OCI-LY3 (cell line): ENCODE measurements at regions not wholly inside any gene's neighbourhood (a gene's known extent, or its start where the extent isn't known, plus 50 kb on each side); places are given as distances from the start of the nearest gene placed in this dataset.

Source experiments
- H2AFZ ChIP-seq: fragments of 200-600, 300-600 bp; shearing (Covaris generic); 2 replicates; pipeline ENCODE4 v1.6.0; 2014; ENCODE audit warnings: antibody characterized with exemption, low read depth, low read length
- H3K27ac ChIP-seq: fragments of 200-600, 300-600 bp; sonication (generic); 2 replicates; pipeline ENCODE4 v1.5.1; 2014; ENCODE audit warnings: mild to moderate bottlenecking, low read length, moderate library complexity, mixed read lengths
- H3K27me3 ChIP-seq: fragments of 200-600, 300-600 bp; sonication (generic); 2 replicates; pipeline ENCODE4 v1.6.1; 2014; ENCODE audit warnings: low read depth, low read length, mixed read lengths
- H3K36me3 ChIP-seq: fragments of 200-600, 300-600 bp; sonication (generic); replicated peaks from 2 replicates; pipeline ENCODE3; 2014; ENCODE audit warnings: low read depth, low read length, mixed read lengths
- H3K4me1 ChIP-seq: fragments of 300-600, 200-600 bp; sonication (generic); 2 replicates; pipeline ENCODE4 v1.6.1; 2014; ENCODE audit warnings: low read length, mixed read lengths
- H3K4me2 ChIP-seq: fragments of 200-600, 300-600 bp; sonication (generic); 2 replicates; pipeline ENCODE4 v1.6.1; 2014; ENCODE audit warnings: low read length, mixed read lengths
- H3K4me3 ChIP-seq: fragments of 300-600, 200-600 bp; sonication (generic); 2 replicates; pipeline ENCODE4 v1.5.1; 2014; ENCODE audit warnings: antibody characterized with exemption, mild to moderate bottlenecking, low read length, moderate library complexity
- H3K79me2 ChIP-seq: fragments of 300-600, 200-600 bp; shearing (Covaris generic); 2 replicates; pipeline ENCODE4 v1.6.1; 2014; ENCODE audit warnings: mild to moderate bottlenecking, low read length, mixed read lengths
- H3K9ac ChIP-seq: fragments of 300-600, 200-600 bp; shearing (Covaris generic); 2 replicates; pipeline ENCODE4 v1.6.0; 2014; ENCODE audit warnings: mild to moderate bottlenecking, low read length, moderate library complexity
- H3K9me3 ChIP-seq: fragments of 200-600, 300-600 bp; shearing (Covaris generic); 2 replicates; pipeline ENCODE4 v1.6.1; 2014; ENCODE audit warnings: low read length, mixed read lengths; ENCODE audit not compliant: insufficient read depth
- H4K20me1 ChIP-seq: fragments of 200-600, 300-600 bp; sonication (generic); 2 replicates; pipeline ENCODE4 v1.6.1; 2016; ENCODE audit warnings: low read length, mixed read lengths; ENCODE audit not compliant: insufficient read depth
- CTCF ChIP-seq: fragments of 200-600, 300-600 bp; sonication (generic); IDR thresholded peaks from 2 replicates; pipeline ENCODE4 v1.5.1; 2014; ENCODE audit warnings: antibody characterized with exemption, low read length, low read depth
- EZH2phosphoT487 ChIP-seq: fragments of 200-600 bp; shearing (Covaris generic); IDR thresholded peaks from 2 replicates; pipeline ENCODE4 v1.6.1; 2018; ENCODE audit warnings: antibody characterized with exemption, mixed run types, low read depth

GRCh38 chr3:6435951-6436350 is 425.0 kb upstream of the GRM7 start:
- Histone ChIP-seq H3K79me2 (no peaks in the 10 kb centered on the region), H4K20me1 (no peaks in the 10 kb centered on the region), H3K9me3 (no peaks in the 10 kb centered on the region), H3K4me1 (no peaks in the 10 kb centered on the region), H3K4me2 (no peak overlapping the region), H3K9ac (no peak overlapping the region), H3K4me3 (no peak overlapping the region), H3K36me3 (no peaks in the 10 kb centered on the region), H2AFZ (no peak overlapping the region), H3K27ac (no peak overlapping the region), H3K27me3 (no peaks in the 10 kb centered on the region)
- TF ChIP-seq CTCF (no peak), EZH2phosphoT487 (no peak)

GRCh38 chr3:6437631-6438030 is 423.3 kb upstream of the GRM7 start:
- H3K27me3 ChIP-seq = no peaks in the 10 kb centered on the region
- H3K9me3 ChIP-seq = no peaks in the 10 kb centered on the region
- no peak overlapping the region for H3K9ac ChIP-seq
- no peak overlapping the region for H3K27ac ChIP-seq
- H2AFZ ChIP-seq = no peak overlapping the region
- H3K4me2 ChIP-seq = no peak overlapping the region
- H3K4me3 ChIP-seq = no peak overlapping the region
- H3K79me2 ChIP-seq = no peaks in the 10 kb centered on the region
- H3K4me1 ChIP-seq = no peaks in the 10 kb centered on the region
- H4K20me1 ChIP-seq = no peaks in the 10 kb centered on the region
- H3K36me3 ChIP-seq = no peaks in the 10 kb centered on the region
- TF ChIP-seq EZH2phosphoT487 (no peak), CTCF (no peak)

GRCh38 chr3:6438031-6438430 is 422.9 kb upstream of the GRM7 start:
- Histone ChIP-seq H4K20me1 (no peaks in the 10 kb centered on the region), H3K27me3 (no peaks in the 10 kb centered on the region), H3K4me2 (no peak overlapping the region), H3K36me3 (no peaks in the 10 kb centered on the region), H3K4me1 (no peaks in the 10 kb centered on the region), H3K79me2 (no peaks in the 10 kb centered on the region), H3K9me3 (no peaks in the 10 kb centered on the region), H3K4me3 (no peak overlapping the region), H2AFZ (no peak overlapping the region), H3K9ac (no peak overlapping the region), H3K27ac (no peak overlapping the region)
- no peak for TF ChIP-seq EZH2phosphoT487
- TF ChIP-seq CTCF = no peak

- Histone ChIP-seq H3K9ac (no peak overlapping the region), H4K20me1 (no peaks in the 10 kb centered on the region), H3K4me2 (no peak overlapping the region), H3K27ac (no peak overlapping the region), H3K4me3 (no peak overlapping the region), H2AFZ (no peak overlapping the region), H3K79me2 (no peaks in the 10 kb centered on the region), H3K36me3 (no peaks in the 10 kb centered on the region), H3K27me3 (no peaks in the 10 kb centered on the region), H3K9me3 (no peaks in the 10 kb centered on the region), H3K4me1 (no peaks in the 10 kb centered on the region)
- no peak for TF ChIP-seq CTCF
- TF ChIP-seq EZH2phosphoT487 = no peak
These were observed 421.7 kb upstream of the GRM7 start for GRCh38 chr3:6439226-6439625.
